ENCODE measurements at regions not wholly inside any gene's neighbourhood (a gene's known extent, or its start where the extent isn't known, plus 50 kb on each side); places are given as distances from the start of the nearest gene placed in this dataset.

- no peak for TF ChIP-seq POLR2A (IDR thresholded peaks at IDR 0.05)
- TF ChIP-seq, protein P1, sequence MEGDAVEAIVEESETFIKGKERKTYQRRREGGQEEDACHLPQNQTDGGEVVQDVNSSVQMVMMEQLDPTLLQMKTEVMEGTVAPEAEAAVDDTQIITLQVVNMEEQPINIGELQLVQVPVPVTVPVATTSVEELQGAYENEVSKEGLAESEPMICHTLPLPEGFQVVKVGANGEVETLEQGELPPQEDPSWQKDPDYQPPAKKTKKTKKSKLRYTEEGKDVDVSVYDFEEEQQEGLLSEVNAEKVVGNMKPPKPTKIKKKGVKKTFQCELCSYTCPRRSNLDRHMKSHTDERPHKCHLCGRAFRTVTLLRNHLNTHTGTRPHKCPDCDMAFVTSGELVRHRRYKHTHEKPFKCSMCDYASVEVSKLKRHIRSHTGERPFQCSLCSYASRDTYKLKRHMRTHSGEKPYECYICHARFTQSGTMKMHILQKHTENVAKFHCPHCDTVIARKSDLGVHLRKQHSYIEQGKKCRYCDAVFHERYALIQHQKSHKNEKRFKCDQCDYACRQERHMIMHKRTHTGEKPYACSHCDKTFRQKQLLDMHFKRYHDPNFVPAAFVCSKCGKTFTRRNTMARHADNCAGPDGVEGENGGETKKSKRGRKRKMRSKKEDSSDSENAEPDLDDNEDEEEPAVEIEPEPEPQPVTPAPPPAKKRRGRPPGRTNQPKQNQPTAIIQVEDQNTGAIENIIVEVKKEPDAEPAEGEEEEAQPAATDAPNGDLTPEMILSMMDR (IDR thresholded peaks at IDR 0.05) = no peak
These were observed 78.4 kb downstream of the ITM2A start for GRCh38 chrX:79288733-79289132.
